ENCODE measurements at regions not wholly inside any gene's neighbourhood (a gene's known extent, or its start where the extent isn't known, plus 50 kb on each side); places are given as distances from the start of the nearest gene placed in this dataset.

DNA sequence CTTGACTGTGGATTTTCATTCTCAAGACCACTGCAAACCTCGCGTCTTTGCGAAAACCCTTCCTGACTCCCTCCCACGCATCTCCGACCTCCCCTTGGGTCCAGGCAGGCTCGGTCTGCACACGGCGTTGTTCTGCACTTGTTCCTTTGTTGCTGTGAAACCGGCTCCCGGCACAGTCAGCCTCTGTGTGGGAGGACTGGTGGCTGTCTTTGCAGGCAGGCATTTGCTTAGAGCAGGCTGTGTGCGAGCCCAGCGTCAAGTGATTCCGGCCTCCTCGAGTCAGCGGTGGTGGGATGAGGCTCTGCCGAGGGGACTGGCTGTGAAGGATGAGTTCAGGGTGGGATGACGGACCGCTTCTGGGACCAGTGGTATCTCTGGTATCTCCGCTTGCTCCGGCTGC is 102.6 kb upstream of the ROPN1 start:
- no peak for DNase-seq

DNA sequence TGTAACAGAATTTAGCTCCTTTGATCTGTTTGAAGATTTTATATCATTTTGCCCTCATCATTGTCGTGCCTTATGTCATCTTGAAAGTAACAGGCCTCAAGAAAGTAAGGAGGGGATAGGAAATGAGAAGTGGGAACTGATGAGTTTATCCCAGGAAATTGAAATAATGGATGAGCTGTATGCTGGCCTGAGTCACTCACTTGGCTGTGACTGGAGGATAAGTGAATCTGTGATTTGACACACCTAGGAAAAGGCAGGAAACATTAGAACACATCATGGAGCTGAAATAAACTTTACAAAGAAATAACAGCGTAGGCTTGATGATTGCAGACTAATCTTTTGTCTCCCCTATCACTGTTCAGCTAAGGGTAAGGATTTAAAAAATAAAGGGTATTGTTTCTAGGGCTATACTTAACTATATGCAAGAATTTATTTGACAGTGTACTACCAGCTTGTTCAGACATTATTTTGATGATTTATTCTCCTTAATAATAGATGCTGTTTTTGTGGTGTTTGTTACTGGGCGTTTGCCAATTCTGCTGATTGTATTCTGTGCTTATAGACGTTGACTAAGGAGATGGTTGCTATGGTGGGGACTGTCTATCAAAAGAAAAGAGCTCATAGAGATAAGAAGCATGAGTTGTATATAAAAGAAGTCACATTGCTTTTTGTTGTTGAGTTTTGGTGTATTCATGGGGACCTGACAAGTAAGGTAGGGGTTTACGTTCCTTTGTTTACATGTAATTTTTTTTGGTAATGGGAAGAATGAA is 105.6 kb upstream of the ROPN1 start:
- no peak for DNase-seq

DNA sequence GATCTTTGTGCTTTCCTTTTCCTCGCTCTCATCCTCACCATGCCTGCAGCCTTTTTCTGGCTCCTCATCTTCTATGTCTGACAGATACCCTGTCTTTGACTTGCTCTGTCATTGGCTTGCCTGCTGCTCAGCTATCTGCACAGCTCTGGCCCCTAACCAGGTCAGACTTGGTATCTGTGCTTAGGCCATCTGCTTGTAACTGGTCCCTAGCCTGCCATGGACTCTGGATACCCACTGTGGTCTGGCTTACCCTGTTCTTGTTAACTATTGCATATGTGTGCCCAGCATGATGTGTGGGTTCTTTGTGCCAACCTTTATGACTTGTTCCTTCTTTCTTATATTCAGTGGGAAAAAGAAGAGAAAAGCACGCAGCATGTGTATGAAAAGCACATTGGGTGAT is 109.7 kb upstream of the ROPN1 start:
- no peak for DNase-seq

DNA sequence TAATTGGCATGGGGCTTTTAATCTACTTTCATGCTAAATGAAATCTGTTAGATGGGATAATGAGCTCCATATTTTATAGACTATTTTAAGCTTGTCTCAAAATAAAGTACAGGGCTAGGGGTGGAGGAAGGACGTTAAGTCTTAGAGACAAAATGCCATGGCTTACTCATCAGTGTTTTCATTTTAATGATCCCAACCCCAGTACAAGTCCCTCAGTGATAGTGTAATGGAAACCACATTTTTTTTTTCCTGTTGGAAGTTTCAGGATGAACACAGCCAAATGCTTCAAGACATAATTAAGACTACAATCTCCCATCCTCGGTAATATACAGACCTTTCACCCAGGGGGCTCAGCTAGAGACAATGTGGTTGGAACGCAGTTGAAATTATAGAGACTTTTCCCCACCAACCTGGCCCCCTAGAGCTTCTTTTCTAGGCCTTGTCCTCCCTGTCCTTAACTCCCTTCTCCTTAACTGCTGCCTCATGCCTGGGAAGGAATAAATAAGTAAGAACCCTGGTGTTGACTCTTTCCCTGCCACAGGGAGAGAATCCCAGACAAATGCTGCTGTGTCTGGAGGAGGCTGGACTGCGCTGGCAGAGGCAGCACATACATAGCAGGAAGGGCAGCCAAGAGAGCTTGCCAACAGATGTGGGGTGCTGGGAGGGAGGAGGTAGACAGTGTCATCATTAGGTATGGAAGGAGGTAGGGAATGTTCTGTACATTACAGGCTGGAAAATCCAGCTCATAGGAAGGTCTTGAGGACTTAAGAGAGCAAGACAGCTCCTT is 115.4 kb upstream of the ROPN1 start:
- DNase-seq = no peak

DNA sequence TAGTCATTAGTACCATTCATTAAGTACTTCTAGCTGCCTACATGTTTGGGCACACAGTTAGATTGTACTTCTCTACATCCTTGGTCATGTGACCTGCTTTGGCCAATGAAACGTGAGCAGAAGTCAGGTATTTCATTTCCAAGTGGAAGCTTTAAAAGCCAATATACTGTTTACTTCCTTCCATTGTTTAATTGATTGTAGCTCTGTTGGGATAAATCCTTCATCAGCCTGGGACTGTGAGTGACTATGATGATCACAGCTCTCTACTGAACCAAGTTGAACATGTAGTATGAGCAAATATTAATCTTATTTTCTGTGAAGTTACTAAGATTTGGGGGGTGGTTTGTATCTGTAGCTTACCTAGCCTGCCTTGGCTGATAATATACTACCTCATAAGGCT is 116.5 kb upstream of the ROPN1 start:
- no peak for DNase-seq

DNA sequence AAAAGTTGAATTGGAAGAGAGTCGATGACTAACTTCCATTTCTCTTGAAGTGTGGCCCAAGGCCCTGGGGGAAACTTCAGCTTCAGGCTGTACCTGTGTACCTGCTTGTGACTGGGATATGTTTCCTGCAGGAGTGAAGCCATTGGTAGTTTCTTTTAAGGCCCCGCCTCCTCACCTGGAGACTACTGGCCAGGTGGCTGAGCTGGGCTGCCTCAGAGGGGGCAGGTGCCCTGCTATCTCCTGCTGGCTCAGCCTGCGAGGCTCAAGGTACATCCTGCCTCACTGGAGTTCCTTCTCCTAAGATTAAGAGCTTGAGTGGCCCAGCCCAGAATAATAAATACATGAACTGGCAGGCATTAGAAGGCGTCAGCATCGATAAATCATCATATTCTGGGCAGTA is 121.6 kb upstream of the ROPN1 start:
- no peak for DNase-seq

DNA sequence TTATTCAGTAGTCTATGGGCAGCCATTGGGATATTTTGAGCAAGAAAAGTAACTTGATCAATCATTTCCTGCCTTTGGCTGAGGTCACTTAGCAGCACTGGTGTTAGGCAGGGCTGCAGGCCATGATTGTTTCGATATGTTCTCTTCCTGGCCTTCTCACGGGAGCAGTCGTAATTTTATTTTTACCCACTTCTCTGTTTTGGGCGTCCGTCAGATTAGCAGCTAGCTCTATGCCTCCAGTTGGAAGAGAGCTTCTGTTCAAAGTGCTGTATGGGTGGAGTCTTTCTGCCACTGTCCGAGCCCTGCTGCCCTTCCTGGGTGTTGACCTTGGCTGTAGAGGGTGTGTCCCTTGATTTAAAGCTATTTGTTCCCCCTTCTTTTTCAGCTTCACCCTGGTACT is 123.4 kb upstream of the ROPN1 start:
- DNase-seq = no peak

DNA sequence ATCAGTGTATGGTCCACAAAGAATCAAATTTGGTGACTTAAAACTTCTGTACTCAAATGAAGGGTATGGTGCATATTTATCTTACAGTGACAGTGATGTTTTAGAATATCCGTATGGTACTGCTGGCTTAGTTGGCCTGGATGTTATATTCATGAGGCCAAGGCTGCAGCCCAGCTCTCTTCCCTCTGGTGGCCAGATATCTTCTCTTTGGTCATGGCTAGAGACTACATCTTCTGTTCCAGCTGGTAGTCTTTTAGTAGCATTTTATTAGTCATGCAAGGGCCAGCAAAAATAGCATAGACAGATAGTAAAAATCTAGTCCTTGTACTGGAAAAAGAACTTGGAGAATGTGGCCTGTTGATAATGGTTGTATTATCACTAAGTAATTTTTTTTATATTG is 124.0 kb upstream of the ROPN1 start:
- DNase-seq = no peak

DNA sequence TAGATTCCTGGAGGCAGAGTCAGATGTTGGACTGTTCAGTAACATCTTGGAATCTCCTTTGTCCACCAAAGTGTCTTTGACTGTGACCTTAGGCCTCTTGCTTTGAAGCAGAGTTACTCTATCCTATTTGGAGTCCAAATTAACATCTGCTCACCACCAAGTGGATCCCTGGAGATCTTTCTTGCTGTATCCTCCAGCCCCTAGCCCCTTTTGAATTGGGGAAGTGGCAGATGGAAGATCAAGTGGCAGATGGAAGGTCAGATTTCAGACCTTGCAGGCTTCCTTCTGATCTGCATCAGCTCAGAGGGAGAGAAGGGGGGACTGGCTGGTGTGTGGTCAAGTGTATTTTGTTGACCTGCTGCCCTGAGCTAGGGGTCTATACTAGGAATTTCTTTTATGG is 125.0 kb upstream of the ROPN1 start:
- DNase-seq = no peak

DNA sequence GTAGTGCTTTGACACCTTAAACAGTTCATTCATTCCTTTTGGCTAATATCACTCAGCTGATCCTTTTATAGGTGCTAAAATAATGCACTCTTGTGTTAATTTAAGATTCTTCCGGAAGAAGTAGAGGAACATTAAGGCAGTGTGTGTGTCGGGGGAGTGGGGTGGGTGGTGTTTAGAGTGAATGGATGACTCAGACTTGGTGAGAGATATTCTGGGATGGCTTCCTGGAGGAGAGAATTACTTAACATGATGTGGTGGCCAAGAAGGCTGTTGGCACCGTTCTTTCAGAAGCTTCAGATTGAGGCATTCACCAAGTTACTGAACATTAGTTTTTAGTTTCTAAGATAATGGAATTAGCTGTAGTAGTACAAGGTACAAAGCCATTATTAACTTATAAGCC is 125.6 kb upstream of the ROPN1 start:
- no peak for DNase-seq

DNA sequence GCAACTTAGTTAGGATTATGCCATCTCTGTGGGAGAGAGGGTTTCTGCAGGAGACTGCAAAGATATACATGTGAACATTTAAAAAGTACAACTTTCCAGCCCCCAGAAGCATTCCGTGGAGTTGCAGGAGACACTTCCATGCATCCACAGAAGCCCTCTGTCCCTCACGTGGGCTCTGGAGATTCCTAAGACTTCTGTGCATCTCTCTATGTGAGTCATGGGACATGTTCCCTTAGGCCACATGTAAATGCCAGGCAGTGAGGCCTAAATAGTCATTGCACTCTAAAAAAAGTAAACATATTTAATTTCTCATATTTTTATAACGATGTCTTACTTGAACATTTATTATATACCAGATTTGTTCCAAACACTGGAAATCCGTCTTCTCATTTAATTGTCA is 126.5 kb upstream of the ROPN1 start:
- no peak for DNase-seq

DNA sequence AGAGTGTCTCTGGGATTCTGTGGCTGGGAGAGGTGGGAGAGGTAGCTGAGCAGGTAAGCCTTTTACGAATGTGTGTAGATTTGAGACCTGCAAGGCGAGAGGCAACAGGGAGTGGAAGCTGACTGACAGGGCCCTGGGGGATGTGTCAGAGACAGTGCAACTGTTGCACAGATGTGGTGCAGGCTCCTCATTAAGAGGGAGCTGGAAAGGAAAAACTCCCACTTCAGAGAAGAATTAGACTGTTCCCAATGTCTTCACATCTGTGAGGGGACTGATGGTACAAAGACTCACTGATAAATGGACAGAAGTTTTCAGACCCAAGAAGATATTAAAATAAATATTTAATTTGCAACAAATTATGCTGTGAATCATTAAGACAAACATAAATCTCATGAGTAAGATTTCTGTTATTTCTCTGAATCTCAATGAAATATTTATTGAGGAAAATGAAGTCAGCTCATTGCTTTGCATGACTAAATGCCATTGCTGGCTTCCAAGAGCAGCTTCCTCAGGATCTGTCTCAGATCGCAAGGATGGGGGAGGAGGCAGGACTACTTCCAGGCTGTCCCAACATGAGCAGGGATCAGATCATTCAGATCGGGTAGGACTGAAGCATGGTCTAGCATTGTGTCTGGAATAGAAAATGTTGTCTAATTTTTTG is 127.3 kb upstream of the ROPN1 start:
- no peak for DNase-seq

DNA sequence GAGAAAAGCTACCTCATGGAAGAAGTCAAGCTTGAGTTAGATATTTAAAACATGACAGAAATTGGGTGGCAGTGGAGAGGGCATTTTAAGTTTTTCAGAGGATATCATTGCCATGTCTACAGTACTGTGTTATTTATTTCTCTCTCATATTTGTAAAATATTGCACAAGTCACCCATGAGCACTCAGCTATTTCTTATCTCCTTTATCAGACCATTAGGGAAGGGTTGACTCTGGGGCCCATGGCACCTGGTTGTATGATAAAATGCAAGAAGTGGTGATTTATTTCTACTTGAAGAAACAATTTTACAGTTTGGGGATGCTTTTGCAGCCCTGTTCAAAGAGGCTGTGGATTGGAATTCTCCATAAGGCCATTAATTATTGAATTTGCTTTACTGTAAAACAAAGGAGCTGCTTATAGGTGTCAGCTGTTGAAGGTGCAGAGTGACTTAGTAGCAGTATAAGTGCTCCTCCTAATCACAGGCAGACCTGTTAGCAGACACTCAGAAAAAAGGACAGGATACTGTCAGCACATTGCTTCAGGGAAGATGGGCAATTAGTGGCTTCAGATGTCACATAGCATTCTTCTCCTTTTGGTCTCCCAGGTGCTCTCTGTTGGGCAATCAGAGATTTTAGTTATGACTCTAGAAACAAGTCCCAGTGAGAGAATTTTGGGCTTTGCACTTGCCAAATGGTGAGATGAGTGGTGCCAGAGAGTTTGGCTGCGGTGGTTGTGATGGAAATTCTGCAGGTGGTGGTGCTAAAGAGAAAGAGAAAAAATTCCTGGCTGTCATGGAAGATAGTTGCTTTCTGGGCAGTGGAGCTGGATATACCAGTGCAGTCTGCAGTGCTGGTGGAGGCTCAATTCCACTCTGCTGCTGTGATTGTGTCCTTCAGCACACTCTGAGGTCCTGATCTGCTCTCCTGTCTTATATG is 129.7 kb upstream of the ROPN1 start:
- DNase-seq = no peak

DNA sequence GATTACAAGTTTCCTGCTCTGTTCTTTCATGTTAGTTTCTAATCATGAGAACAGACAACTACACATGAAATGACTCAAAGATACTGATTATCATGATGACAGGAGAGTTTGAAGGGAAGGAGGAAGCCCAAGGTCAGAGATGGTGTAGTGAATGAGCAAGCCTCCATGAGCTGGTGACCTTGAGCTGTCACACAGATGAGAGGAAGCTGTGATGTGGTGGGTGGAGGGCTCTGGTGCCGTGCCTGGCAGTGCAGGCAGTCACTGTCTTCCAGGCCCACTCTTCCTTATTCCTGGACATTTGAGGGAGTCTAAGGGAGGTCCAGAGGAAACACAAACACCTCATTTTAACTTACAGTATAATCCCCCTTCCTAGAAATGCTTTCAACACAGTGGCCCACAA is 133.4 kb upstream of the ROPN1 start:
- DNase-seq = no peak

DNA sequence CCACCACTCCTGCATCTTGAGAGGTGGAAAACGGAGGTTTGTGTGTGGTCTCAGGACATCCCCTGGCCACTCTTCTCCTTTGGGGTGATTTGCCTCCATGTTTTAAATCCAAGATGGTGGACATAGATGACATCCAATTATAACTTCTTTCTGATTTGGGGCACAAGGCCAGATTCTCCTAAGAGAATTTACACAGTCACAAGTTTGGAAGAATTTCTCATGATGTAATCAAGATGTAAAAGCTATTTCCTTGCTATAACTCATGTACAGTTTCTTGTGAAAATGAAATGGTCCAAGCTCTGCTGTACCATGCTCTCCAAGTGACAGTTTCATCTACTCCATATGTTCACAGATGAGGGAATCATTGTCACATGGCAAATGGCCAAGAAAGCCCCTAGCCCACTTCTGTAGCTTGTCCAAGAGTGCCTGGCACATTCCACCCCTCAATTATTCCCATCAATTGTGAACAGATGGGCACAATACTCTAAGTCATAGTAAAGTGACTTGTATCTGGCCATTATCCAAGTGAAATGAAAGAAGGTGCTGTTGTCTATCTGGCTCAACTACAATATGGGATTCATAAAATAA is 134.6 kb upstream of the ROPN1 start:
- no peak for DNase-seq

DNA sequence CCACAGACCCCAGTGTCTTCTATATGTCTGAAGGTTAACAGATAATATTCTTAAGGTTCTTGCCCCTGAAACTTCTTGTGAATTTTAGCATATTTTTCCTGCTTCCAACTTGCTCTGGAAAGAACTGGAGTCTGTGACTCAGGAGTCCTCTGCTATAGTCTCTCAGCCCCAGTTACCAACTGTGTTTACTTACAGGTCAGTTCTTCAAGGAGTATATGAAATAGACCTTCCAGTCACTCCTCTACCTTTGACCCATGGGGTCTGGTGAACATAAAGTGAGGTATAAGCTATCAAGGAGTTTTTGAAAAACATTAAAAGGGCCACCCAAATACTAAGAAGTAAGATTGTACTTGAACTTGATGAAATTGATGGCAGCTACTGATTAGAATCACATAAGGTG is 139.2 kb upstream of the ROPN1 start:
- no peak for DNase-seq

DNA sequence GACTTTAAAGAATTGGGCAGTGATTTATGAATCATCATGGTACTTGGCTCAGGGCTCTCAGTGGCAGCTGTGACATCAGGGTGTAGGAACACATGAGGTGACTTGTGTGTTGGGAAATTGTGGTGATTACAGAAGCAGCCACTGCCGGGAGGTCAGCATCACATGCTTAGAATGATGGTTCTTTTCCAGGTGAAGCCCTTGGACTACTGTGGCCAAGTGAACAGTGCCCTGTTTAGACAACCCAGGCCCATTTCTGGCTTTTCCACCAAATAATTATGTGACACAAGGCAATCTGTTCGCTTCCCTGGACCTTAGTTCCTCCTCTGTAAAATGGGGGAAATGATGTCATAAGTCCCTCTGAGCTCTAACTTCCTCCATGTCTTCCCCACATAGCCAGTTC is 139.7 kb upstream of the ROPN1 start:
- no peak for DNase-seq

DNA sequence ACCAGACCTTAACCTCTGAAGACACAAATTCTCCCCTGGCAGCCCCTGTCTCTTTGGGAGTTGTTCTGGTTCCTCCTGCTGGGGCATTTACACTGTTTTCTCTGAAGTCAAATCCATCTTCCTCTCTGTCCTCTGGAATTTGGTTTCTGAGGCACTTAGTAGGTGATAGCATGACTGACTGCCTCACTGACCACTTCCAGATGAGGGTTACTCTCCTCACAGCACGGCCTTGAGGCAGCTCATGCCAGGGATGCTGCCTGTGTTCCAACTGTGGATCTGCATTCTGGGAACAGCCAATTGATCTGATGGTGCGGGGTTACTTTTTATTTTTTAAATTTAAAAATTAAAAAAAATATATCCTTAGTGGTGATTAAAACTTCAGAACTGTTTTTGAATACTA is 140.9 kb upstream of the ROPN1 start:
- no peak for DNase-seq

DNA sequence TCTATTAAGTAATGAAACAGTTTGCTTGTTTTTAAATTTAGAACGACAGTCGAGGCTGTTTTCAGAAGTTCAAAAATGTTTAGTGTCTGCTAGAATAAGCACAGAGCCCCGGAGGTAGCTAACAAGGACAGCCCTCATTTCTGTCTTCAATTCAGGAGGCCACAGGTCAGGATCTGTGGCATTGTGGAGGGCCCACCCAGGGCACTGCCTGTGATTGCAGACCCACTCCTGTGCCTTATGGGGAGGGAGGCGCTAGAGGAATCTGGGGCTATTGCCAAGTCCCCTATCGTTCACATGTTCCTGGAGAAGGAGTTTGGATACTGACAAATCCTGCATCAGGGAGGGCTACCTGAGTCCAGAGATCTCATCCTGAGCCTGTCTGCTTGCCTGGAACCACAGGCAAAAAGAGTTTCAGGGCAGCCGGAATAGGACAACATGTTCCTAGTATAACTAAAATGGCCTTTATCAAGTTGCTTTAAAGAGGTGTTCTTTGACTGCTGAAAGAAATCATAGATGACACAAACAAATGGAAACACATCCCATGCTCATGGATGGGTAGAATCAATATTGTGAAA is 141.5 kb upstream of the ROPN1 start:
- DNase-seq = no peak

DNA sequence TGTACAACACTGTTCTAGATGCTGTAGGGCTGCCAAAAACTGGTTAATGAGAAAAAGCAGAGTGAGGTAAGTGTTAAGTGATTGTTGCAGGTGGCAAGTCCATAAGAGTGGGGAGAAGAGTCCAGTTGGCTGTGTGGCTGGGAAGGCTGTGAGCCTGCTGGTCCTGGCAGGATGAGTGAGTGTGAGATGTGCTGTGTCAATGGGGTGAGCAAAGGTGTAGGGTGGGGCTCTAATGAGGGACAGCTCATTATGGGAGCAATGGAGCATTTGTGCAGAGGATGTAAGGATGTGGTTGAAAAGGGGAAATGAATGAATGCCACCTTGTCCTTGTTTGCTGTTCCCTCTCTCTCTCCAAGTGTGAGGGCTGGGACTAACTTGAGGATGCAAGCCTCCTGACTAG is 145.3 kb upstream of the ROPN1 start:
- no peak for DNase-seq

DNA sequence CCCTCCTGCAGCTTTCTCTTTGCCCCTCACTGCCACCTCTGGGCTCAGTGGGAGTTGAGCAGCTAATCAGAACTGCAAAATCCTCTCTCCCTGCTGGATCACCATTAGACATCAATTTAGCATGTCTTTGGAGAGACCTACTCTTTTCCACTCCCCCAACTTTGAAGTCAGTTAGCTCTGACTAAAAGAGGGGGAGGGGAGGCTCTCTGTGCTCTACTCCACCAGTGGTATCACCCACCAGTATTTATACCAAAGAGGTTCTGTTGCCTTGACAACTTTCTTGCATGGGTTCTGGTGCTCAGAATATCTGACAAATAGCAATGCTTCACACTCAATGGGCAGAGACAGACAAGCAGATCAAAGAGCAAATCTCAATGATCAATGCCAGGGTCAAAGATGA is 146.2 kb upstream of the ROPN1 start:
- DNase-seq = no peak

DNA sequence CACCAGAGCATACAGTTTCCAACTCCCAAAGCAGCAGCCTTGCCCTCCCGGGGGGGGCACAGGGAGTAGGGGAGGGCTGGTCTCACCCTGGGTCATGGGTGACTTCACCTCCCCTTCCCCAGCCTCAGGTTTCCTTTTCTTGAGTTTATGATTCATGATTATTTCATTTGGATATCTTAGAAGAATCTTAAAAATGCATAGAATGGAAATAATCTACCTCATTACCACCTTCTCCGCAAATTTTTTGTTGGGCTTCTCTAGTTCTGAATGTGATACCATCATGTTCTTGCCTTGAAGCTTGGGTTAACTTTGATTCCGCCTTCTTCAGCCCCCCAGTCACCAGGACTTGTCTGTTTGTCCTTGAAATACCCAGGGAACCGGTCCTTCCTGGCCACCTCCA is 148.8 kb upstream of the ROPN1 start:
- no peak for DNase-seq
